Sigmoid colon (tissue), 4 donors: ENCODE measurements at regions not wholly inside any gene's neighbourhood (a gene's known extent, or its start where the extent isn't known, plus 50 kb on each side); places are given as distances from the start of the nearest gene placed in this dataset.

Experiments used
- CTCF ChIP-seq, 4 experiments: fragments of 450-650 bp in 3 of 4; fragments of 200-600 bp in 1 of 4; IDR thresholded peaks; one replicate each; pipeline ENCODE4 v1.5.1; 2016 to 2019; ENCODE audit warnings: antibody characterized with exemption in 4 of 4, mild to moderate bottlenecking in 3 of 4, moderate library complexity in 2 of 4
- EP300 ChIP-seq, 4 donors: sonication (generic); formaldehyde crosslinking; IDR thresholded peaks; one replicate each; pipeline ENCODE4 v1.6.1; 2017; ENCODE audit warnings: antibody characterized with exemption in 4 of 4
- POLR2A ChIP-seq, 2 donors: fragments of 450-650 bp; IDR thresholded peaks; one replicate each; pipeline ENCODE4 v1.6.1; 2016; ENCODE audit warnings: antibody characterized with exemption in 2 of 2, mild to moderate bottlenecking in 2 of 2, moderate library complexity in 2 of 2
- POLR2AphosphoS5 ChIP-seq, 4 donors: sonication (generic); formaldehyde crosslinking; IDR thresholded peaks; one replicate each; pipeline ENCODE4 v1.6.1; 2017; ENCODE audit warnings: antibody characterized with exemption in 4 of 4

DNA sequence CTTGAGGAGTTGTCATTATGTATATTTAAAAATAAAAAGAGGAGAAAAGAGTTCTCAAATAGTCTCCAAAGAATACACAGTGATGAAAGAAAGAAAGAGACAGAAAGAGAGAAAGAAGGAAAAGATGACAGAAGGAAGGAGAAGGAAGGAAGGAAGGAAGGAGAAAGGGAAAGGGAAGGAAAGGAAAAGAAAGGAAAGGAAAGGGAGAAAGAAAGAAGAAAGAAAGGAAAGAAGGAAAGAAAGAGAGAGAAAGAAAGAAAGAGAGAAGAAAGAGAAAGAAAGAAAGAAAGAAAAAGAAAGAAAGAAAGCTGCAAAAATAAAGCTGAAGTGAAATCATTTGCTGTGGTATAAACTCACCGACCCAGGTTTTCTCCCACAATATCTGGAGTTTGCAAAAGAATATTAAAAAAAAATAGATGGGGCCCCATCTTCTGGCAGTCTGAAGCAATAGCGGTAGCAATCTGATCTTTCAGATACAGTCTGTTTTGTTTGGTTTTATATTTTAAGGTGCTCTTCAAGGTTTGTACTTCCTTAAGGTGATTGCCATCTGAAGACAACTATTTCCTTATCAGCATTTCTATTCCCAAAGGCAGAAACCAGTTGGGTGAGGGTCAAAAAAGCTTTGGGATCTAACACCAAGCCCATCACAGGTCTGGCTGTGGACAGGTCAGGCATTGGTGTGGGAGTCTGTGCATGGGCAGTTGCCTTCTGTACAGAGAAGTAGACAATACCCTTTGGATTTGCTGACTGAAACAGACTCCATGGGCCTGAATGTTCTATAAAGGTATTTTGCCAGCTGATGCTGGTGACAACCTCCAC, 160.4 kb downstream of the CPEB2 start:
- TF ChIP-seq CTCF (IDR thresholded peaks at IDR 0.05): peak in 2 of 4 experiments; percentile 18 to 46
- no peak for TF ChIP-seq POLR2A (IDR thresholded peaks at IDR 0.05)
- no peak for TF ChIP-seq EP300 (IDR thresholded peaks at IDR 0.05)
- TF ChIP-seq POLR2AphosphoS5 (IDR thresholded peaks at IDR 0.05): no peak
